HL-60 (cell line): ENCODE measurements at regions not wholly inside any gene's neighbourhood (a gene's known extent, or its start where the extent isn't known, plus 50 kb on each side); places are given as distances from the start of the nearest gene placed in this dataset.

Source experiments
- DNase-seq, 2 experiments: peaks; one replicate each; pipeline ENCODE4 v3.0.0-alpha.2; 2010 to 2020; ENCODE audit warnings: low read depth in 1 of 2, low spot score in 1 of 2
- H3K27ac ChIP-seq: fragments of 250-450 bp; sonication (Bioruptor Pico); replicated peaks from 2 replicates; pipeline ENCODE4 v1.5.1; 2020; ENCODE audit warnings: mild to moderate bottlenecking, moderate library complexity
- H3K27me3 ChIP-seq: fragments of 250-450 bp; sonication (Bioruptor Pico); 2 replicates; pipeline ENCODE4 v1.5.1; 2021; ENCODE audit warnings: mild to moderate bottlenecking, moderate library complexity; ENCODE audit not compliant: insufficient read depth, poor library complexity, severe bottlenecking
- H3K4me3 ChIP-seq: replicated peaks from 2 replicates; pipeline ENCODE4 v1.5.1; 2011; ENCODE audit warnings: mild to moderate bottlenecking, control low read depth, low read length; ENCODE audit not compliant: insufficient read depth
- GABPA ChIP-seq: IDR thresholded peaks from 2 replicates; pipeline ENCODE4 v1.6.1; 2012; ENCODE audit warnings: low read depth
- POLR2AphosphoS5 ChIP-seq: IDR thresholded peaks from 2 replicates; pipeline ENCODE4 v1.6.1; 2012; ENCODE audit warnings: low read depth
- SPI1 ChIP-seq: IDR thresholded peaks from 2 replicates; pipeline ENCODE4 v1.6.1; 2012; ENCODE audit warnings: low read depth, mild to moderate bottlenecking, borderline replicate concordance
- TF ChIP-seq, protein P1 (sequence below): IDR thresholded peaks from one replicate; pipeline ENCODE4 v1.5.1; 2011; ENCODE audit warnings: low read length, control low read depth, inconsistent platforms; ENCODE audit not compliant: insufficient read depth
- TF ChIP-seq, protein P2 (sequence below): IDR thresholded peaks from 2 replicates; pipeline ENCODE4 v1.6.1; 2012; ENCODE audit warnings: low read depth; ENCODE audit not compliant: insufficient replicate concordance

DNA sequence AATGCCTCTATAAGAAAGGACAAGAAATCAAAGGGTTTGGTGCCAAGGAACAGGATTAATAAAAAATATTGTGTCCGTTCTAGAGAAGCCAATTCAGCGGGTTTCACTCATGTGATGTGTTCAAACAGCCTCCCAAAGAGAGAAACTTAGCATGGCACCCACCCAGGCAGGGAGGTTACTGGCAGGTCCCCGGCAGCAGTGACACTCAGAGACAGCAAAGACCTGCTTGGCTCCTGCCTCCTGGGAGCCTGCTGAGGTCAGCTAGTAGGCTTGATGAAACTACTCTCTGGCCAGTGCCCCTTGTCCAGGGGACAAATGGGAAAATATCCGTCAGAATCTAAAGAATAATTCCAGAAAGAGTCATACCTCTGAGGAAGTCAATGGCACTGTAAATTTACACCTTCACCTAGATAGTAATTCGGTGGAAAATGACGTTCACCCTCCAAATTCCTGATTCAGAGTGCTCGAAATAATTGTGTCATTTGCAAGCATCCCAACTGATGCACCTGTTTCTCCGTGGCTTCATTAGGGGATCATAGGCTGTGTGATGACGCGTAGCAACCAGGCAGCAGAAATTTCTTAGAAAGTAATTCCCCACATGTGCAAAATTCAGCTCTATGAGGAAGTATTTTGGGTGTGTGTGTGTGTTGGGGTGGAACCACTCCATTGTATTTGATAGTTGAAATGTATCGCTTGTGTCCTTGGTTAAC lies 481.5 kb upstream of the ZFHX3 start:
- no peak overlapping the region for H3K27ac ChIP-seq
- H3K4me3 ChIP-seq: no peak overlapping the region
- peaks cover 2% of the 10 kb centered on the region for H3K27me3 ChIP-seq
- TF ChIP-seq, protein P1, sequence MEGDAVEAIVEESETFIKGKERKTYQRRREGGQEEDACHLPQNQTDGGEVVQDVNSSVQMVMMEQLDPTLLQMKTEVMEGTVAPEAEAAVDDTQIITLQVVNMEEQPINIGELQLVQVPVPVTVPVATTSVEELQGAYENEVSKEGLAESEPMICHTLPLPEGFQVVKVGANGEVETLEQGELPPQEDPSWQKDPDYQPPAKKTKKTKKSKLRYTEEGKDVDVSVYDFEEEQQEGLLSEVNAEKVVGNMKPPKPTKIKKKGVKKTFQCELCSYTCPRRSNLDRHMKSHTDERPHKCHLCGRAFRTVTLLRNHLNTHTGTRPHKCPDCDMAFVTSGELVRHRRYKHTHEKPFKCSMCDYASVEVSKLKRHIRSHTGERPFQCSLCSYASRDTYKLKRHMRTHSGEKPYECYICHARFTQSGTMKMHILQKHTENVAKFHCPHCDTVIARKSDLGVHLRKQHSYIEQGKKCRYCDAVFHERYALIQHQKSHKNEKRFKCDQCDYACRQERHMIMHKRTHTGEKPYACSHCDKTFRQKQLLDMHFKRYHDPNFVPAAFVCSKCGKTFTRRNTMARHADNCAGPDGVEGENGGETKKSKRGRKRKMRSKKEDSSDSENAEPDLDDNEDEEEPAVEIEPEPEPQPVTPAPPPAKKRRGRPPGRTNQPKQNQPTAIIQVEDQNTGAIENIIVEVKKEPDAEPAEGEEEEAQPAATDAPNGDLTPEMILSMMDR: no peak
- TF ChIP-seq POLR2AphosphoS5: no peak
- TF ChIP-seq, protein P2, sequence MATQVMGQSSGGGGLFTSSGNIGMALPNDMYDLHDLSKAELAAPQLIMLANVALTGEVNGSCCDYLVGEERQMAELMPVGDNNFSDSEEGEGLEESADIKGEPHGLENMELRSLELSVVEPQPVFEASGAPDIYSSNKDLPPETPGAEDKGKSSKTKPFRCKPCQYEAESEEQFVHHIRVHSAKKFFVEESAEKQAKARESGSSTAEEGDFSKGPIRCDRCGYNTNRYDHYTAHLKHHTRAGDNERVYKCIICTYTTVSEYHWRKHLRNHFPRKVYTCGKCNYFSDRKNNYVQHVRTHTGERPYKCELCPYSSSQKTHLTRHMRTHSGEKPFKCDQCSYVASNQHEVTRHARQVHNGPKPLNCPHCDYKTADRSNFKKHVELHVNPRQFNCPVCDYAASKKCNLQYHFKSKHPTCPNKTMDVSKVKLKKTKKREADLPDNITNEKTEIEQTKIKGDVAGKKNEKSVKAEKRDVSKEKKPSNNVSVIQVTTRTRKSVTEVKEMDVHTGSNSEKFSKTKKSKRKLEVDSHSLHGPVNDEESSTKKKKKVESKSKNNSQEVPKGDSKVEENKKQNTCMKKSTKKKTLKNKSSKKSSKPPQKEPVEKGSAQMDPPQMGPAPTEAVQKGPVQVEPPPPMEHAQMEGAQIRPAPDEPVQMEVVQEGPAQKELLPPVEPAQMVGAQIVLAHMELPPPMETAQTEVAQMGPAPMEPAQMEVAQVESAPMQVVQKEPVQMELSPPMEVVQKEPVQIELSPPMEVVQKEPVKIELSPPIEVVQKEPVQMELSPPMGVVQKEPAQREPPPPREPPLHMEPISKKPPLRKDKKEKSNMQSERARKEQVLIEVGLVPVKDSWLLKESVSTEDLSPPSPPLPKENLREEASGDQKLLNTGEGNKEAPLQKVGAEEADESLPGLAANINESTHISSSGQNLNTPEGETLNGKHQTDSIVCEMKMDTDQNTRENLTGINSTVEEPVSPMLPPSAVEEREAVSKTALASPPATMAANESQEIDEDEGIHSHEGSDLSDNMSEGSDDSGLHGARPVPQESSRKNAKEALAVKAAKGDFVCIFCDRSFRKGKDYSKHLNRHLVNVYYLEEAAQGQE: no peak
- no peak for TF ChIP-seq SPI1
- no peak for TF ChIP-seq GABPA
- DNase-seq: no peak

DNA sequence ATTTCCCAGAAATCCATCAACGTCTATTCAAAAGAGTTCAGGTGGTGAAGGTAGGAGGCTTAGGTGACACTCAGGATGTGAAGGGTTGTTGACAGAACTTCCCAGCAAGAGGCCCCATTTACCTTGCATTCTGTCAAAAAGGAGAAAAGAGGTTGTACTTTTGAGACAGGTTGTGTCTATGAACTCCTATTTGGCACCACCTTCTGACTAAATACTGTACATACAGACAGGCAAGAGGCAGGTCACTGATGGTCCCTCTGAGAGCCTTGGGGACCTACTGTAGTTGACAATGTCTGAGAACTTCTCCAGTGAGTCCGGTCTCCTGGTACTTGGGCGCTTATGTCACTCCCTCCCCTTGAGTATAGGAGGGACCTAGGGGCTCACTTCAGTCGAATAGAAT lies 479.3 kb upstream of the ZFHX3 start:
- TF ChIP-seq, protein P1: no peak
- TF ChIP-seq SPI1 (no peak), GABPA (no peak), POLR2AphosphoS5 (no peak)
- TF ChIP-seq, protein P2: no peak
- DNase-seq: no peak
- Histone ChIP-seq H3K27ac (no peak overlapping the region), H3K4me3 (no peak overlapping the region), H3K27me3 (no peaks in the 10 kb centered on the region)

DNA sequence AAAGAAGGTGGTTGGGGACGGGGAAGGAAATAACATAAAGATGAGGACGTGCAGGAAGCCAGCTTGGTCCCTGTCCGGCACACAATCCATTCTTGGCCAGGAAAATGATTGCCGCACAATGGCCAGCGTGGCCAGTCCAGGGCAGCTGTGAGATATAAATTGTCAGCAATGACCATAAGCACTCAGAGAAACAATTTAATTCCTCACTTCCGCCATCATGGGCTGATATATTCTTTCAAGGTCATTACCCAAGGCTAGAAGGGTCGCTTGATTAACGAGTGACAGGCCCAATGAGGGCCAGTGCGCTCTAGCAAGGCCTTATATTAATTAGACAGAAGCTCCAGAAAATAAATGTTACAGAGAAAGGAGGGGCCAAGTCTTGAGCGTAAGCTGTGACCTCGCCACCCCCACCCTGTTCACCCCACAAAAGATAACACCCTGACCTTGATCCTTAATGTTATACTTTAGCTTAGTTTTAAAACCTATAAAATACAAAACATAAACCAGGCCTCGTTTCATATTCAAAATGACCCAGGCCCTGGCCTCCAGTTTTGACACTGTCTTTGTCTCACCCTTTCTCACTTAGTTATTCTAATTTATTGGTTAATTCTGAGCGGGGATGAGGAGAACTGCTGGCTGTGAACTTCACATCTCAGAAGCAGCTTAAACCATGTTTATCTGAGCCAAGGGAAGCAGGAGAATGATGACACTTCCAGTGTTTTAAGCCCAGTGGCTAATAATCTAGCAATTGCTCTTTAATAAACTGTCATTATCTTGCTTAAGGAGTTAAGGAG lies 478.3 kb upstream of the ZFHX3 start:
- TF ChIP-seq GABPA (no peak), SPI1 (no peak), POLR2AphosphoS5 (no peak)
- TF ChIP-seq, protein P2: no peak
- TF ChIP-seq, protein P1: no peak
- DNase-seq: no peak
- no peak overlapping the region for H3K4me3 ChIP-seq
- H3K27ac ChIP-seq: no peak overlapping the region
- no peaks in the 10 kb centered on the region for H3K27me3 ChIP-seq
